ENCODE measurements at regions not wholly inside any gene's neighbourhood (a gene's known extent, or its start where the extent isn't known, plus 50 kb on each side); places are given as distances from the start of the nearest gene placed in this dataset.

DNA sequence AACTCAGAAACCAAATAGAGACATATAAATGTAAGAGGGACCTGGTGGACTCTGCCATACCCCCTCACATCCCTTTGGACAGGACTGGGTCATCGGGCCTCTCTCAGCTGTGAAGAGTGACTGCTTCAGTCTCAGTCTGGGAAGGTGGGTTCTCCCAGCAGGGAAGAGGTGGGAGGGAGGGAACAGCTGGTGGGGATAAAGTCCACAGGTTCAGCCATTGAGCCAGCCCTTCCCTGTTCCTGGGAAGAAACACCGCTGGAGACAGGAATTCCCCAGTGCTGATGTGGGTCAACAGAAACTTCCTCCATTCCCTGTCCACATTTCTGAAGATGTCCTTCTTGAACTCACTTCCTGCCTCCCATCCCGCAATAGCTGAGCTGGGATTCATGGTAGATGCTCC lies 209.2 kb upstream of the PMEPA1 start:
- DNase-seq (no peak), ATAC-seq (ENCODE audit: low read depth in 2 of 2) (no peak)
- H3K4me3 Mint-ChIP-seq = no peak overlapping the region
- H3K27ac Mint-ChIP-seq = no peak overlapping the region
- H3K4me1 Mint-ChIP-seq = no peaks in the 10 kb centered on the region
- H3K27me3 Mint-ChIP-seq = peaks cover 16 to 43% (median 40%) of the 10 kb centered on the region in 3 donors
- H3K36me3 Mint-ChIP-seq = no peaks in the 10 kb centered on the region
- no peaks in the 10 kb centered on the region for H3K9me3 Mint-ChIP-seq

DNA sequence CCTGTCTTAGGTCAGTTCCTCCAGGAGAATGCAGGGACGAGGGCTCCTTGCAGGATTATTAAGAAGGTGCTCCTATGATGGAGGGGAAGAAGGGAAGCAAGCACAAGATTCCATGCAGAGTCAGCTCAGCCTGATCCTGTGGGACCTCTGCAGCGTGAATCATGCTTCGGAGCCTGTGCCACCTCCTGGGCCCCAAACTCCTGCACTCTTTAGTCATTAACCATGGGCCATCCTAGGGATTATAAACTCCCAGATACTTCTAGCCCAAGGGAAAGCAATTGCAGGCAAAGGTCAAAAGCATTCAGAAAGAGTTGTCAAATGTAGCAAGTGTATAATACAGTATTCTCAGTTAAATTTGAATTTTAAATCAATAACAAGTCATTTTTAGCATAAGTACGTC lies 208.7 kb upstream of the PMEPA1 start:
- Mint-ChIP-seq H3K27me3 (peaks cover 16 to 48% (median 45%) of the 10 kb centered on the region in 3 donors), H3K4me1 (no peaks in the 10 kb centered on the region), H3K36me3 (no peaks in the 10 kb centered on the region), H3K4me3 (no peak overlapping the region), H3K9me3 (no peaks in the 10 kb centered on the region), H3K27ac (no peak overlapping the region)
- ATAC-seq (ENCODE audit: low read depth in 2 of 2) (no peak), DNase-seq (no peak)

DNA sequence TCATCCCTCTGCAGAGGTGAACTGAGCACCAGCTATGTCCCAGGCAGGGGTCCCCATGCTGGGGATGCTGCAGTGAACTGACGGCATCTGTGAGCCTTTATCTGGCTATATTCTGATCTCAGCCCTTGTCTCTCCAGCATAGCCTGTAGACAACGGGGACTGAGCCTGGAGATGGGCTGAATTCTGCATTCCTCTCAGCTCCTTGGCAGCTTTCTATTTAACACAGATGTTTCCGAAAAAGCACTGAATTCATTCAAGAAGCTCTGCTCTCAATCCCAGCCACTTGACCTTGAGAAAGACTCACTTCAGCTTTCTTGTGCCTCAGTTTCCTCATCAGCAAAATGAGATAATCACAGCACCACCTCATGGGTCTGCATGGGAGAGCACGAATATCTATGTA lies 204.4 kb upstream of the PMEPA1 start:
- Mint-ChIP-seq H3K36me3 (no peaks in the 10 kb centered on the region), H3K4me1 (peaks cover 0 to 3% (median 0%) of the 10 kb centered on the region in 3 donors)

DNA sequence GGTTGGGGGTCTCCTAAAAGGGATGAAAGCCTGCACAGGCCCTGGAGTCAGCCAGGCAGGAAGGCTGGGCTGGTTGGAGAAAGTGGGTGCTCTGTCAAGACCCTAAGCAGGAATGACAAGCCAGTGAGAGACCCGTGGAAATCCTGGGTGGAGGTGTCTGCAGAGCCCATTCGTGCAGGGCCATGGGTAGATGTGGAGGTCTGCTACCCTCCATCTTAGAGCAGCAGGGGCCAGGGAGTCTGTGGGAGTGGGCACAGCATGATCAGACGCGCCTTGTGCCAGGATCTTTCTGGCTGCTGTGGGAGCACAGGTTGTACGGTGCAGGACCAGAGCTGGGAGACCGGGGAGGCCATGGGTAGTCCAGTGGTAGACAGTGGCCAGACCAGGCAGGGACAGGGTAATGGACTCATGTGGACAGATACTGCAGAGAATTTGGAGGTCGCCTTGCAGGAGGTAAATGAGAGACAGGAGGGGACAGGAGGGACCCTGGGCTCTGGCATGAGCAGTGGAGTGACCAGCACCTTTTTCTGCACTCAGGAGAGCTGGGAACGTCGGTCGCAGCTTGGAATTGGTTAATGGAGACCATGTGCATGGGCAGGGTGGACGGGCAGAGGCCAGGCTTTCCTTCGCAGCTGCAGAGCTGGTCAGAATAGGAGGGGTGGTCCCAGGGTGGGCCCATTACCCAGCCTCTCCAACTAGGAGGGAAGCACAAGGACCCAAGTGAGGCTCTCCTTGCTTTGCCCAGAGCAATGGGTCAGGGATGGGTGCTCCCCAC lies 203.5 kb upstream of the PMEPA1 start:
- peaks cover 0 to 3% (median 0%) of the 10 kb centered on the region in 3 donors for H3K4me1 Mint-ChIP-seq
- H3K9me3 Mint-ChIP-seq = peaks cover 0 to 2% (median 0%) of the 10 kb centered on the region in 7 donors
- H3K4me3 Mint-ChIP-seq = no peak overlapping the region
- no peak overlapping the region for H3K27ac Mint-ChIP-seq
- DNase-seq (no peak), ATAC-seq (ENCODE audit: low read depth in 2 of 2) (no peak)
- H3K27me3 Mint-ChIP-seq = peaks cover 8 to 57% (median 50%) of the 10 kb centered on the region in 3 donors
- H3K36me3 Mint-ChIP-seq = no peaks in the 10 kb centered on the region

More for the DNA sequence above, 204.4 kb upstream of the PMEPA1 start:
- ATAC-seq (ENCODE audit: low read depth in 2 of 2) = no peak
- no peak for DNase-seq
- no peak overlapping the region for H3K27ac Mint-ChIP-seq
- peaks cover 8 to 53% (median 48%) of the 10 kb centered on the region in 3 donors for H3K27me3 Mint-ChIP-seq
- H3K9me3 Mint-ChIP-seq = peaks cover 0 to 2% (median 0%) of the 10 kb centered on the region in 7 donors
- no peak overlapping the region for H3K4me3 Mint-ChIP-seq

DNA sequence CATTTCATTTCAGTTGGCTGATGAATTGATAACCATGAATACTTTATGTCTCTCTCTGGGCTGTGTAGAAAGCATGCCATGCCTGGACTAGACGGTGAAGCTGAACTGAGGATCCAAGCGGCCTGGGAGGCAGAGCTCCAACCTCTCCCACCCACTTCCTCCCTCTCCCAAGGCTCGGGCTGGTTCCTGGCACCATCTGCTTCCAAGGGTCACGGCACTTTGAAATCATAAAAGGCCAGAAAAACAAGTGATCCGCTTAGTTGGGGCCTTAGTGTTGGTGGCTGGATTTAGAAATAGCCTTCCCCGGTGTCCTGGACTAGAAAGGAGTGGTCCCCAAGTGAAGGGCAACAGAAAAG lies 202.4 kb upstream of the PMEPA1 start:
- ATAC-seq (ENCODE audit: low read depth in 2 of 2) (no peak), DNase-seq (no peak)
- H3K27me3 Mint-ChIP-seq = peaks cover 8 to 69% (median 54%) of the 10 kb centered on the region in 3 donors
- no peak overlapping the region for H3K27ac Mint-ChIP-seq
- H3K4me1 Mint-ChIP-seq = peaks cover 0 to 5% (median 3%) of the 10 kb centered on the region in 3 donors
- H3K9me3 Mint-ChIP-seq = peaks cover 0 to 3% (median 0%) of the 10 kb centered on the region in 7 donors
- H3K4me3 Mint-ChIP-seq = no peak overlapping the region
- no peaks in the 10 kb centered on the region for H3K36me3 Mint-ChIP-seq

DNA sequence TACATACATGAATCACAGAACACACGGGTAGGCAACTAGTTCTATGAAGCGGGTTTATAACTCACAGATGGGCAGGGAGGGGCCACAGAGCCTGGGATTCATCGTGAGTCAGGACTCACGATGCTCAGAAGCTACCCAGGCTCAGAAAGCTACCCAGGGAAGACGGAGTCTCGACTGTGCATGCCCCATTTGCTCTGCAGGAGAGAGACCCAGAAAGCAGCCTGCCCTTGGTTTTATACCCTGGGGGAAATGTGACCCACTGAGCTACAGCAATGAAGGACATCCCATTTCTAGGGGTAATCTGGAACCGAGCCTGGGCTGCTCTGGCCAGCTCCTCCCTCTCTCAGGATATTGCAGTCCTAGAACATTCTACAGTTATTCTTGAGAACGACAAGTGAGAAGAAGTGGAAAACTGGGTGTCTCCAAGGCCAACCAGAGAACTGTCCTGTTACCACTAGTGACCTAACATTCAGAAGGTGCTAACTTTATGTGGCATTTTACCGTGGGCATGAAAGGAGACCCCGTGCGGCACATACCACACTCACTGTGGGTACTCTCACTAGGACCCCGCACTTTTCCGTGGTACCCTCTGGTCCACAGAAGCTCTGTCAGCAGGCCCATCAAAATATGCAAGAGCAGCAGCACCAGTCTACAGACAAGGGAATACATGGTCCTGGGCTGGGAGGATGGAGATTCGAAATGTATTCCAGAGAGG lies 201.9 kb upstream of the PMEPA1 start:
- Mint-ChIP-seq H3K4me1 (peaks cover 0 to 5% (median 3%) of the 10 kb centered on the region in 3 donors), H3K9me3 (peaks cover 0 to 3% (median 0%) of the 10 kb centered on the region in 7 donors), H3K4me3 (no peak overlapping the region), H3K36me3 (no peaks in the 10 kb centered on the region), H3K27me3 (peaks cover 8 to 69% (median 51%) of the 10 kb centered on the region in 3 donors), H3K27ac (no peak overlapping the region)
- ATAC-seq (ENCODE audit: low read depth in 2 of 2) = no peak
- no peak for DNase-seq

DNA sequence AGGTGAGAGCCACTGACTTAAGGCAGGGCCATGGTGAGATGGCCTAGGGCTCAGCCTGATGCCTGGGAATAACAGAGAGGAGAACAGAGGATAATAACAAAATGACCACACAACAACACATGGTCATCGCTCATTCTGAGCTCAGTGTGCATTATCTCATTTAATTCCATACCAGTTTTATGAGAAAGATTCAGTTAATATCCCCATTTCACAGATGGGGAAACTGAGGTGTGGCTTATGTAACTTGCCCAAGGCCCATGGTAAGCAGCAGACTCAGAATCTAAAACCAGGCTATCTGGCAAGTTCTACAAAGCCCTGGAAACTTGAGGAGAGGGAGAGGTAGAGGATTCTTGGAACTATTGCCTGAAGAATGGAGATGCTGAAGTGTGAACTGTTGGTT lies 200.9 kb upstream of the PMEPA1 start:
- peak overlapping the region in 2 of 8 donors; percentile 12 to 64 for H3K4me3 Mint-ChIP-seq

DNA sequence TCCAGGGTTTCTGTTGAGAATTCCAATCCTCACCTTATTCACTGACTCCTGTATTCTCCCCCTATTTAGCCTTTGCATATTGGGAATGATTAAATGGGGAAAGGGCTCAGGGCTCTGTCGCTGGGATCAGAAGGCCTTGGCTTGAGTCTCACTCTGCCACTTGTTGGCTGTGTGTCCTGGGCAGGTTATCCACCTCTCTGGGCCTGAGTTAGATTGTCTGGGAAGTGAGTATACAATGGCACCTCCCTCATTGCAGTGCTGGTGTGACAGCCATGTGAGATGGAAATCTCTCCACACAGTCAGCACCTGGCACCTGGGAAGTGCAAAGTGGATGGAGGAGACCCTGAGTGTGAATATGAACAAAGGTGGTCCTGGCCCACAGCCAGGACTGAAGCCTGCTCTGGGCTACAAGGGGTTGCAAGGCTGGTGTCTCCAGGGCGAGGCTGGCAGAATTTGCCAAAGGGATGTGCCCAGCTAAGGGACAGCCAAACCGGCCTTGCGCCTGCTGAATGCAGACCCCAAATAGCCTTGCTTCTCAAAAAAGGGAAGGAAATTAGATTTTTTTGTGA lies 200.0 kb upstream of the PMEPA1 start:
- DNase-seq (no peak), ATAC-seq (ENCODE audit: low read depth in 2 of 2) (no peak)
- Mint-ChIP-seq H3K27me3 (peaks cover 17 to 87% (median 63%) of the 10 kb centered on the region in 3 donors), H3K27ac (no peak overlapping the region), H3K4me1 (peaks cover 0 to 9% (median 3%) of the 10 kb centered on the region in 3 donors), H3K4me3 (no peak overlapping the region), H3K36me3 (no peaks in the 10 kb centered on the region), H3K9me3 (peaks cover 0 to 3% (median 0%) of the 10 kb centered on the region in 7 donors)

More for the DNA sequence above, 200.9 kb upstream of the PMEPA1 start:
- no peak for DNase-seq
- peaks cover 11 to 79% (median 54%) of the 10 kb centered on the region in 3 donors for H3K27me3 Mint-ChIP-seq
- peak overlapping the region in 1 of 6 donors; percentile 19 for H3K27ac Mint-ChIP-seq
- H3K9me3 Mint-ChIP-seq = peaks cover 0 to 3% (median 0%) of the 10 kb centered on the region in 7 donors
- ATAC-seq (ENCODE audit: low read depth in 2 of 2) = no peak
- H3K36me3 Mint-ChIP-seq = no peaks in the 10 kb centered on the region
- H3K4me1 Mint-ChIP-seq = peaks cover 0 to 5% (median 3%) of the 10 kb centered on the region in 3 donors

DNA sequence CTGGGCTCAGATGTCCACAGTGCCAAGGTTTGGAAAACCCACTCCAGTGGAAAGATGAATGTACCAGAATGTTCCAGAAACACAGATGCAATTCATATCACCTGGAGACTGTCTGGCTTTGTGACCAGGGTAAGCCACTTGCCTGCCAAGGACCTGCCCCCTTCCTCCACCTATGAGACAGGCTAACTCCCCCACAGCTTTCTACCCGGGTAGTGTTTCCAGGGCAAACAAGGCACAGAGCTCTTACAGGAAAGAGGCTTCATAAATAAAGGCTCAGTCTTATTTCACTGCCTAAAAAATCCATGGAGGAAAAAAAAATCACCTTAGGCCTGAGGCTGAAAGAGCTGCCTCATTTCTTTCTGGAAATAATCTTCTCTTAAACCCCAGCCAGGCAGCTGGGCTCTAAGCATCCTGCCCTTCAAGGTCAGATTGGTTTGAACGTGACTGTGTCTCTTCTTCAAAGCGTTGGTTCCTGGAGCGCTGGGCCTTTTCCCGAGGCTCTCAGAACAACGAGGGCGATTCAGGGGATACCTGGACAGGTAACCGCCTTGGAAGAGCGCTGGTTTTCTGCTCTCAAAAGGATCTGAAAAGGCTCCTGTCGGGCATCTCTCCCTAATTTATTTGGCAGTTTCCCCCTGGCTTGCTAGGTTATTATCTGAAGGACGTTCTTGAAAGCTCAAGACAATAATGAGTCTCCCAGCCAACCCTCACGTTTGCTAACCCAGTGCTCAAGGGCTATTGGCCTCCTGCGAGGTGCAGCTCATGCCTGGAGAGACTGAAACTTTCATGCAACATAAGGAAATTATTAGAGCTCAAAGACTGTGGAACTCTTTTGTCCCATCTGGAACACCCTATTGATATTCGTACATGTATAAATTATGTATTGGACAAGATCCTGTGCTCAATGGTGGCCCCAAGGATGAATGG lies 199.2 kb upstream of the PMEPA1 start:
- peaks cover 24 to 88% (median 67%) of the 10 kb centered on the region in 3 donors for H3K27me3 Mint-ChIP-seq

DNA sequence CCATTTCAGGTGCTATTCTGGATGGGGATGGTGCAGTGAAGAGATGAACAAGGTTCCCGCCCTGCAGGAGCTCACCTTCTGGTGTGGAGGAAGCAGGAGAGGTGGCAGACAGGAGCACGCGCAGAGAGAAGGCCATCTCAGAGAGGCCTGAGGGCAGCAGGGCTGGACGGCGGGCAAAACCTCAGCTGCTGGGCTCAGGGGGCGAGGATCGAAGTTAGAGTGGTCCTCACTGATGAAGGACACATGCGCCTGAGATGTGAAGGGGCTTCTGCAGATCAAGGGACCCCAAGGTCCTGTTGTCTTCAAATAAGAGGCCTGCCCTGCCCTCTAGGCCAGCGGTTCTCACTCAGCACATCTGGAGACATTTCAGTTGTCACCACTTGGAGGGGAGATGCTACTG lies 198.4 kb upstream of the PMEPA1 start:
- Mint-ChIP-seq H3K4me3 (no peak overlapping the region), H3K36me3 (no peaks in the 10 kb centered on the region), H3K9me3 (peaks cover 0 to 3% (median 0%) of the 10 kb centered on the region in 7 donors), H3K27ac (no peak overlapping the region), H3K27me3 (peaks cover 29 to 85% (median 60%) of the 10 kb centered on the region in 3 donors), H3K4me1 (peaks cover 0 to 12% (median 3%) of the 10 kb centered on the region in 3 donors)
- DNase-seq (no peak), ATAC-seq (ENCODE audit: low read depth in 2 of 2) (no peak)

More for the DNA sequence above, 199.2 kb upstream of the PMEPA1 start:
- no peak overlapping the region for H3K4me3 Mint-ChIP-seq
- DNase-seq (no peak), ATAC-seq (ENCODE audit: low read depth in 2 of 2) (no peak)
- peaks cover 0 to 3% (median 0%) of the 10 kb centered on the region in 7 donors for H3K9me3 Mint-ChIP-seq
- H3K27ac Mint-ChIP-seq = no peak overlapping the region
- no peaks in the 10 kb centered on the region for H3K36me3 Mint-ChIP-seq
- H3K4me1 Mint-ChIP-seq = peaks cover 0 to 12% (median 3%) of the 10 kb centered on the region in 3 donors

DNA sequence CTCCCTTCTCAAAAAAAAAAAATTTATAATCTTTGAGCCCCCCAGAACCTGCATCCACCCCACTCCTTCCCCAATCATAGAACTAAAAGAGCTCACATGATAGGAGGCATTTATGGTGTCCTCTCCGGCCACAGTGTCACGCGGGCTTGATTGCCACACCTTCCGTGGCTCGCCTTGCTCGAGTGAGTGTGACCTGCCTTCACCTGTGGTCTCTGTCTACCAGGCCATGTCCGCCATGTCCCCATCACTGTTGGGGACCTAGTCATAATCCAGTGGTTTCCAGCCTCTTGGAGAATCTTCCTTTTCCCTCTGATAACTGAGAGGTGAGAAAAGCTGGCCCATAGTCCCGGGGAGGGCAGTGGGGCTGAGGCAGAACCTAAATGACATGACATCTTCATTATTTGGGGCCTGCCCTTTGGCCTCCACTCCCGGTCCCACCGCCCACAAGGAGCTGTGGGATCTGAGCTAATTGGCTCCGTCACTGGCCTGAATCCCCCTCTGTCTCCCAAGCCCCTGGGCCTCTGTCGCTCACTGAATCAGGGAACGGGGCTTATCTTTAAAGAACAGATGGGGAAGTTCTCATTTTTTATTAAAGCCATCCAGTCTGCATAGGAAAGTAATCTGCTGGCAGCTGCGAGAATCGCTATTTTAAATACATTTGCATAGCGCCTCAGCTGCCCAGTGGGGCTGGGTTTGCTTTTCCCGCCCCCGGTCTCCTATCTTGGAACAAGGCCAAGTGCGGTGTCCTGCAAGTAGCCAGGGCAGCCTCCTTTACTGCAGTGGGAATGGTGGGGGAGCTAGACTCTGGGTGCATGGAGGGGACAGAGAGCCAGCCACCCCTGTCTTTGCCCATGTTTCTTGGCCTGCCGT lies 197.6 kb upstream of the PMEPA1 start:
- H3K27me3 Mint-ChIP-seq = peaks cover 29 to 78% (median 52%) of the 10 kb centered on the region in 3 donors
- no peak for DNase-seq
- H3K4me1 Mint-ChIP-seq = peaks cover 0 to 12% (median 3%) of the 10 kb centered on the region in 3 donors
- H3K4me3 Mint-ChIP-seq = no peak overlapping the region
- peaks cover 0 to 3% (median 0%) of the 10 kb centered on the region in 7 donors for H3K9me3 Mint-ChIP-seq
- H3K36me3 Mint-ChIP-seq = no peaks in the 10 kb centered on the region
- ATAC-seq (ENCODE audit: low read depth in 2 of 2) = no peak
- peak overlapping the region in 1 of 6 donors; percentile 18 for H3K27ac Mint-ChIP-seq

DNA sequence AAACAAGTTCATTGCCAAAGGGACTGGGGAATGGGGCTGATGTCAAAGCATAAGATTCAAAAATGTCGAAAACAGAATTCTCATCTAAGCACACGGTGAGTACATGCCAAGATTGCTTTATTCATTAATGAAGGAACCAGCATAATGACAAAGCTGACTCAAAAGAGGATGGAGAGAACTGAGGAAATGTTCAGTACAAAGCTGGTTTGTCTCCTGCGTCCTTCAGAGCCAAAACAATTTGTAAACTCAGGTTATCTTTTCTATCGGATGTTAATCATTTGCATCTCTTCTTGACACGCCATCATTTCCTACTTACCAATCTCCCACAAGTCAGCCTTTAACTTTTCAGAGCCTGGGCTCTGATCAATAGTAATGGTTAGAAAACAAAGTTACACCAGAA lies 195.6 kb upstream of the PMEPA1 start:
- H3K9me3 Mint-ChIP-seq = peaks cover 0 to 3% (median 0%) of the 10 kb centered on the region in 7 donors
- ATAC-seq (ENCODE audit: low read depth in 2 of 2) = no peak
- H3K4me3 Mint-ChIP-seq = no peak overlapping the region
- no peaks in the 10 kb centered on the region for H3K36me3 Mint-ChIP-seq
- peaks cover 29 to 69% (median 49%) of the 10 kb centered on the region in 3 donors for H3K27me3 Mint-ChIP-seq
- H3K27ac Mint-ChIP-seq = no peak overlapping the region
- H3K4me1 Mint-ChIP-seq = peaks cover 0 to 12% (median 3%) of the 10 kb centered on the region in 3 donors
- no peak for DNase-seq
